HFFc6 (cell line): ENCODE measurements at regions not wholly inside any gene's neighbourhood (a gene's known extent, or its start where the extent isn't known, plus 50 kb on each side); places are given as distances from the start of the nearest gene placed in this dataset.

Source experiments
- DNase-seq: peaks from one replicate; pipeline ENCODE4 v3.0.0-alpha.2; 2018
- H3K27ac Mint-ChIP-seq: 2 replicates; pipeline ENCODE4 v1.8.0; 2020; ENCODE audit warnings: mild to moderate bottlenecking, mixed read lengths
- H3K27me3 Mint-ChIP-seq: 2 replicates; pipeline ENCODE4 v1.8.0; 2021; ENCODE audit warnings: mild to moderate bottlenecking, moderate library complexity, mixed read lengths; ENCODE audit not compliant: insufficient read depth
- H3K36me3 Mint-ChIP-seq: 2 replicates; pipeline ENCODE4 v1.8.0; 2021; ENCODE audit warnings: low read depth, mixed read lengths
- H3K4me1 Mint-ChIP-seq: 2 replicates; pipeline ENCODE4 v1.8.0; 2020; ENCODE audit warnings: low read depth, mixed read lengths
- H3K4me3 Mint-ChIP-seq: 2 replicates; pipeline ENCODE4 v1.8.0; 2020; ENCODE audit warnings: mild to moderate bottlenecking, moderate library complexity, mixed read lengths
- H3K9me3 Mint-ChIP-seq: 2 replicates; pipeline ENCODE4 v1.8.0; 2020; ENCODE audit warnings: mild to moderate bottlenecking, mixed read lengths
- TF ChIP-seq, protein P1 (sequence below): fragments of 200-600 bp; sonication (generic); IDR thresholded peaks from 2 replicates; pipeline ENCODE4 v1.5.0; 2021; ENCODE audit warnings: antibody characterized with exemption, mild to moderate bottlenecking

DNA sequence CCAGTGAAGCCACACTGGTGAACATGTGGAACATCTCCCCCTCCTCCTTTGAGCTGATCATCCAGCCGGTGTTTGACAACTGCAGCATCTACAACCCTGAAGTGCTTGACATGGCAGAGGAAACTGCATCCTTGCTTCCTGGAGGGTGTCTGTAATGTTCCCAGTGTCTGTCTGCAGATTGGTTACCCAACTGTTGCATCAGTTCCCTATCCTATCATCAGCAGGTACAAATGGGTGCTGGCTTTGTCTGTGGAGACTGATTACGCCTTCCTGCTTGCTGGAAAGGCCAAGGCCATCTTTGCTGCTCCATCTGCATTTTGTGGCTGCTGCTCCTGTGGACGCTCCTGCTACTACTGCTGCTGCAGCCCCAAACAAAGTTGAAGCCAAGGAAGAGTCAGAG lies 83.5 kb downstream of the SKA1 start:
- Mint-ChIP-seq H3K9me3 (peaks cover 4% of the 10 kb centered on the region), H3K36me3 (no peaks in the 10 kb centered on the region), H3K4me1 (no peaks in the 10 kb centered on the region), H3K4me3 (no peak overlapping the region), H3K27ac (no peak overlapping the region), H3K27me3 (no peaks in the 10 kb centered on the region; the same call in none of the 2 replicates)
- TF ChIP-seq, protein P1, sequence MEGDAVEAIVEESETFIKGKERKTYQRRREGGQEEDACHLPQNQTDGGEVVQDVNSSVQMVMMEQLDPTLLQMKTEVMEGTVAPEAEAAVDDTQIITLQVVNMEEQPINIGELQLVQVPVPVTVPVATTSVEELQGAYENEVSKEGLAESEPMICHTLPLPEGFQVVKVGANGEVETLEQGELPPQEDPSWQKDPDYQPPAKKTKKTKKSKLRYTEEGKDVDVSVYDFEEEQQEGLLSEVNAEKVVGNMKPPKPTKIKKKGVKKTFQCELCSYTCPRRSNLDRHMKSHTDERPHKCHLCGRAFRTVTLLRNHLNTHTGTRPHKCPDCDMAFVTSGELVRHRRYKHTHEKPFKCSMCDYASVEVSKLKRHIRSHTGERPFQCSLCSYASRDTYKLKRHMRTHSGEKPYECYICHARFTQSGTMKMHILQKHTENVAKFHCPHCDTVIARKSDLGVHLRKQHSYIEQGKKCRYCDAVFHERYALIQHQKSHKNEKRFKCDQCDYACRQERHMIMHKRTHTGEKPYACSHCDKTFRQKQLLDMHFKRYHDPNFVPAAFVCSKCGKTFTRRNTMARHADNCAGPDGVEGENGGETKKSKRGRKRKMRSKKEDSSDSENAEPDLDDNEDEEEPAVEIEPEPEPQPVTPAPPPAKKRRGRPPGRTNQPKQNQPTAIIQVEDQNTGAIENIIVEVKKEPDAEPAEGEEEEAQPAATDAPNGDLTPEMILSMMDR, result no peak
- DNase-seq, result no peak

DNA sequence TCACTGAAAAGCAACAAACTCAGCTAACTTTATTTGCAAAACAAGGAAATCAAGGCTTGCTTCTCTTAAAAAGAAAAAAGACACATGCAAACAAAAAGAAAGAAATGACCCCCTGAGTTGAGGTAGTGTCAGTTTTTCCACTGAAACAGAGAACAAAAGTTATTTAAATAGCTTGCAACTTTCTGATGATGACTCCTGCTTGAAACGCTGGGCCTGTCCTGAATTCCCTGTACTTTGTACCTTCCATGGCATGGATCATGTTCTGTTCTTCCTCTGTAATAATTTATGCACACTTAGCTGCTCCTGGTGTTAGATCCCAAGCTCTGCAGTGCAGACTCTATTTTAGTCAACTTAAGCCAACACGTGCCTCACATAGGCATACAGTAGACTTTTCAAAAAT lies 84.0 kb downstream of the SKA1 start:
- Mint-ChIP-seq H3K36me3 (no peaks in the 10 kb centered on the region), H3K27ac (no peak overlapping the region), H3K4me1 (no peaks in the 10 kb centered on the region), H3K9me3 (peaks cover 4% of the 10 kb centered on the region), H3K27me3 (no peaks in the 10 kb centered on the region; the same call in none of the 2 replicates), H3K4me3 (no peak overlapping the region)
- TF ChIP-seq, protein P1, result no peak
- no peak for DNase-seq

DNA sequence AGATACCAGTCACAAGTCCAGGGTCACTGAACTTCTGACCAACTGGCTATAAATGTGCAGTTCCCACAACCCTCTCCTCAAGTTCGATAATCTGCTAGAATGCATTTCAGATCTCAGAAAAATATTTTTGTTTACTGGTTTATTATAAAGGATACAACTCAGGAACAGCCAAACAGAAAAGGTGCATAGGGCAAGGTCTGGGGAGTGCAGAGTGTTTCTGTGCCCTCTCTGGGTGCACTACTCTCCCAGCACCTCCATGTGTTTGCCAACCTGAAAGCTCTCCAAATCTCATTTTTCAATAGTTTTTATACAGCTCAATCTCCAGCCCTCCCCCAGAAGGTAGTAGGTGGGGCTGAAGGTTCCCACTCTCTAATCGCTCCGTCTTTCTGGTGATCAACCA lies 85.2 kb downstream of the SKA1 start:
- no peaks in the 10 kb centered on the region for H3K36me3 Mint-ChIP-seq
- H3K27me3 Mint-ChIP-seq, result no peaks in the 10 kb centered on the region; the same call in none of the 2 replicates
- H3K9me3 Mint-ChIP-seq, result peaks cover 4% of the 10 kb centered on the region
- no peak overlapping the region for H3K4me3 Mint-ChIP-seq
- TF ChIP-seq, protein P1, result no peak
- H3K27ac Mint-ChIP-seq, result no peak overlapping the region
- H3K4me1 Mint-ChIP-seq, result no peaks in the 10 kb centered on the region
- DNase-seq, result no peak

DNA sequence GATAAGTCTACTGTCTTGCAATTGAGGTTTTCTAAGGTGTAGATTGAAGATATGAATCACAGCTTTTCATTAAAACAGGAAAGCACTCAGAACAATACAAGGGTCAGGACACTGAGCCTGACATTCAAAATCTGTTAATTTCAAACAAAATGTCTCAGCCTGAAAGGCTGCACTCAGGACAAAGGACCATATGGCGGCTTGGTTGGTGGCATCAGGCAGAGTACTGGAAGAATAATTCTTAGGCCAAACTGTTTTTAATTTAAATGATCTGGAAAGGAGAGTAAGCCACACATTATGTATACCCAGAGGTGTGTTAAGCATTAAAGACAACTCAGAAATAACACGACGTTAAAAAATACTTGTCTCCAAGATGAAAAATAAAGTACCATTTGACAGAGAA lies 85.9 kb downstream of the SKA1 start:
- Mint-ChIP-seq H3K27ac (no peak overlapping the region), H3K4me1 (no peaks in the 10 kb centered on the region), H3K36me3 (no peaks in the 10 kb centered on the region), H3K4me3 (no peak overlapping the region), H3K27me3 (no peaks in the 10 kb centered on the region; the same call in none of the 2 replicates), H3K9me3 (peaks cover 4% of the 10 kb centered on the region)
- TF ChIP-seq, protein P1, result no peak
- DNase-seq, result no peak

DNA sequence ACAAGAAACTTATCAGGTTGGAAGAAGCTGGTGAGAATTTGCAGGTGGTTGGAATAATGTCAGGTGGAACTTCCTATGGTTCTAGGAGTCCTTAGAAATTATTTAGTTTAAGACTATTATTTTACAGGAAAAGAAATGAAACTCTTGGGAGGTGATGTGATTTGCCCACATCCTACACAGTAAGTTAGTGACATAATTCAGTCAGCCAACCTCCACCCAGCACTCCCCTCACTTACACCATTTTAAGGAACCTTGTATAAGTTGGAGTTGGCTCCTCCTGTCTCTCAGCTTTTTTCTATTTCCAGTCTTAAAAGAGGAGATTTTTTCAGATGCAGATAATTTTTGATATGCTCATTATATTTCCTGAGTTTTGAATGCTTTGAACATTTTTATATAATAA lies 86.4 kb downstream of the SKA1 start:
- no peak for DNase-seq
- peaks cover under 1% of the 10 kb centered on the region for H3K9me3 Mint-ChIP-seq
- no peak overlapping the region for H3K4me3 Mint-ChIP-seq
- H3K27ac Mint-ChIP-seq, result no peak overlapping the region
- H3K36me3 Mint-ChIP-seq, result no peaks in the 10 kb centered on the region
- H3K27me3 Mint-ChIP-seq, result no peaks in the 10 kb centered on the region; the same call in 1 of the 2 replicates
- TF ChIP-seq, protein P1, result no peak
- no peaks in the 10 kb centered on the region for H3K4me1 Mint-ChIP-seq
